Smooth muscle cell (in vitro differentiated cells): ENCODE measurements at regions not wholly inside any gene's neighbourhood (a gene's known extent, or its start where the extent isn't known, plus 50 kb on each side); places are given as distances from the start of the nearest gene placed in this dataset.

Experiments used
- DNase-seq: peaks from one replicate; lab custom pipeline; 2025; ENCODE audit not compliant: unreplicated experiment; lab: John Stamatoyannopoulos, UW
- H2AFZ ChIP-seq: fragments of 200-600 bp; sonication (generic); 2 replicates; pipeline ENCODE4 v1.6.0; 2016; ENCODE audit warnings: antibody characterized with exemption, low read depth, mild to moderate bottlenecking
- H3F3A ChIP-seq: fragments of 200-600 bp; sonication (generic); 2 replicates; pipeline ENCODE4 v1.6.0; 2017; ENCODE audit warnings: antibody characterized with exemption, low read depth
- H3K27ac ChIP-seq: fragments of 200-600 bp; sonication (generic); 2 replicates; pipeline ENCODE4 v1.5.1; 2016; ENCODE audit warnings: low read depth, mild to moderate bottlenecking
- H3K27me3 ChIP-seq: fragments of 200-600 bp; sonication (generic); 2 replicates; pipeline ENCODE4 v1.6.1; 2016; ENCODE audit warnings: low read depth, mild to moderate bottlenecking
- H3K36me3 ChIP-seq: fragments of 200-600 bp; sonication (generic); 2 replicates; pipeline ENCODE4 v1.5.1; 2016; ENCODE audit warnings: low read depth
- H3K4me1 ChIP-seq: fragments of 200-600 bp; sonication (generic); 2 replicates; pipeline ENCODE4 v1.5.1; 2016; ENCODE audit warnings: low read depth
- H3K4me2 ChIP-seq: fragments of 200-600 bp; sonication (generic); 2 replicates; pipeline ENCODE4 v1.6.0; 2016; ENCODE audit warnings: mild to moderate bottlenecking
- H3K4me3 ChIP-seq: fragments of 200-600 bp; sonication (generic); 2 replicates; pipeline ENCODE4 v1.5.1; 2016; ENCODE audit warnings: mild to moderate bottlenecking
- H3K79me2 ChIP-seq: fragments of 200-600 bp; sonication (generic); 2 replicates; pipeline ENCODE4 v1.6.0; 2016; ENCODE audit warnings: low read depth, mild to moderate bottlenecking
- H3K9ac ChIP-seq: fragments of 200-600 bp; sonication (generic); 2 replicates; pipeline ENCODE4 v1.6.0; 2016; ENCODE audit warnings: low read depth
- H3K9me3 ChIP-seq: fragments of 200-600 bp; sonication (generic); replicated peaks from 2 replicates; pipeline ENCODE4 v1.5.1; 2016; ENCODE audit warnings: low read depth
- H4K20me1 ChIP-seq: fragments of 200-600 bp; sonication (generic); 2 replicates; pipeline ENCODE4 v1.6.0; 2016; ENCODE audit warnings: low read depth
- WGBS: methylation state at CpG from one replicate; pipeline ENCODE4 v1.1.7; 2016; ENCODE audit warnings: low lambda C conversion rate; 5-methylcytosine and 5-hydroxymethylcytosine counted together
- TF ChIP-seq, protein P1 (sequence below): fragments of 200-600 bp; sonication (generic); IDR thresholded peaks from 2 replicates; pipeline ENCODE4 v1.5.1; 2017; ENCODE audit warnings: borderline replicate concordance, mild to moderate bottlenecking, antibody characterized with exemption; ENCODE audit not compliant: insufficient read depth, poor library complexity, severe bottlenecking

DNA sequence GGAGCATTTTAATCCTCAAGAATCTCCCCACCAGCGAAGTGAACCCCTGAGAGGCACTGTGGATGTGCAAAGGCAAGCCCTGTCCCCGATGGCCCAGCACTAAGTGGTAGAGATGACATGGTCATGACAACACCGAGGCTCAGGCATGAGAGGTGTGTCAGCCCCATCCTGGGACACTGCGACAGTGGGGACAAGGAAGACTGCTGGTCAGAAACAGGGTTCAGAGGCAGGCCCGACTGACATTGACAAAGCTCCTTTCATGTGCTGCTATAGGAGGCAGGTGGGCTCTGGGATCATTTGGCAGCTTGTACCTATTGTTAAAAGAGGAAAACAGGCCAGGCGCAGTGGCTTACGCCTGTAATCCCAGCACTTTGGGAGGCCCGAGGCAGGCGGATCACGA, 54.3 kb upstream of the MYEOV start:
- H3K9me3 ChIP-seq = no peaks in the 10 kb centered on the region
- H3K36me3 ChIP-seq = no peaks in the 10 kb centered on the region
- TF ChIP-seq, protein P1, sequence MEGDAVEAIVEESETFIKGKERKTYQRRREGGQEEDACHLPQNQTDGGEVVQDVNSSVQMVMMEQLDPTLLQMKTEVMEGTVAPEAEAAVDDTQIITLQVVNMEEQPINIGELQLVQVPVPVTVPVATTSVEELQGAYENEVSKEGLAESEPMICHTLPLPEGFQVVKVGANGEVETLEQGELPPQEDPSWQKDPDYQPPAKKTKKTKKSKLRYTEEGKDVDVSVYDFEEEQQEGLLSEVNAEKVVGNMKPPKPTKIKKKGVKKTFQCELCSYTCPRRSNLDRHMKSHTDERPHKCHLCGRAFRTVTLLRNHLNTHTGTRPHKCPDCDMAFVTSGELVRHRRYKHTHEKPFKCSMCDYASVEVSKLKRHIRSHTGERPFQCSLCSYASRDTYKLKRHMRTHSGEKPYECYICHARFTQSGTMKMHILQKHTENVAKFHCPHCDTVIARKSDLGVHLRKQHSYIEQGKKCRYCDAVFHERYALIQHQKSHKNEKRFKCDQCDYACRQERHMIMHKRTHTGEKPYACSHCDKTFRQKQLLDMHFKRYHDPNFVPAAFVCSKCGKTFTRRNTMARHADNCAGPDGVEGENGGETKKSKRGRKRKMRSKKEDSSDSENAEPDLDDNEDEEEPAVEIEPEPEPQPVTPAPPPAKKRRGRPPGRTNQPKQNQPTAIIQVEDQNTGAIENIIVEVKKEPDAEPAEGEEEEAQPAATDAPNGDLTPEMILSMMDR = no peak
- H3F3A ChIP-seq = no peaks in the 10 kb centered on the region
- peaks cover 13% of the 10 kb centered on the region for H3K27me3 ChIP-seq
- H3K79me2 ChIP-seq = no peaks in the 10 kb centered on the region
- H3K4me1 ChIP-seq = no peaks in the 10 kb centered on the region
- no peak overlapping the region for H3K27ac ChIP-seq
- no peak overlapping the region for H3K9ac ChIP-seq
- no peaks in the 10 kb centered on the region for H4K20me1 ChIP-seq
- no peak overlapping the region for H3K4me2 ChIP-seq
- no peak for DNase-seq
- no peak overlapping the region for H3K4me3 ChIP-seq
- H2AFZ ChIP-seq = no peak overlapping the region
- WGBS = 91% methylated on average over 10 of the region's 10 CpGs

DNA sequence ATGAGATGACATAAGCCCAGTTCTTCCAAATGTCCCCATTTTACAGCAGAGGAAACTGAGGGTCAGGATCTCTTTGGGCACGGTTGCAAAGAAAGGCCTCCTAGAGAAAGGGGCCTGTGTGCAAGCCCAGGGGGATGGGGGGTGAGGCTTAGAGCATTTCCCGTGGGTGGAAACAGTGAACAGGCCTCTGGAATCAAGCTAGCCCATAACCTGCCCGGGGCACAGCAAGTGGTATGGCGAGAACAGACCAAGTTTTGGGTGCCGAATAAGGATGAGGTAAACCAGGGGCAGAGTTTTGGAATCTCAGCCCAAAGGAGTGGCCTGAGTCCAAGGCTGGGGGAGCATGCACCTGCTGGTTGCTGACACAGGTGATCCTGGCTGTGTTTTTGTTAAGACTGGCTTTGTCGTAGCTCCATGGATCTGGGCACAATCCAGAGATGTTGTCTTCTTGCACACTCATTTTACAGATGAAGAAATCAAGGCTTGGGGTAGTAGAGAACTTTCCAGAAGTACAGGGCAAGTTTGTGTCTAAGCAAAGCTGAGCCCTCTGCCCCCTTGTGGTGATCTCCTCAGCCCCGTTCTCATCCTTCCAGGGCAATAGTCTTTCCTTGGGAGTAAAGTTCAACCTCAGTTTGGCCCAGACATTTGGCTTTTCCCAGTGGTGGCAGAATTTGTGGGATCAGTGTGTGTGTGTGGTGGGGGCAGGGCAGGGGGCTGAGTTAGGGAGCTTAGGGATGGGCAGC, 53.5 kb upstream of the MYEOV start:
- Histone ChIP-seq H3K27me3 (peaks cover 13% of the 10 kb centered on the region), H2AFZ (no peak overlapping the region), H3K79me2 (no peaks in the 10 kb centered on the region), H3K4me1 (no peaks in the 10 kb centered on the region), H3K9me3 (no peaks in the 10 kb centered on the region), H3K36me3 (no peaks in the 10 kb centered on the region), H3K4me3 (no peak overlapping the region), H3K4me2 (no peak overlapping the region), H3K27ac (no peak overlapping the region), H3K9ac (no peak overlapping the region), H4K20me1 (no peaks in the 10 kb centered on the region), H3F3A (no peaks in the 10 kb centered on the region)
- DNase-seq = no peak
- WGBS = 85% methylated on average over 7 of the region's 7 CpGs
- TF ChIP-seq, protein P1 = peak; percentile 22

DNA sequence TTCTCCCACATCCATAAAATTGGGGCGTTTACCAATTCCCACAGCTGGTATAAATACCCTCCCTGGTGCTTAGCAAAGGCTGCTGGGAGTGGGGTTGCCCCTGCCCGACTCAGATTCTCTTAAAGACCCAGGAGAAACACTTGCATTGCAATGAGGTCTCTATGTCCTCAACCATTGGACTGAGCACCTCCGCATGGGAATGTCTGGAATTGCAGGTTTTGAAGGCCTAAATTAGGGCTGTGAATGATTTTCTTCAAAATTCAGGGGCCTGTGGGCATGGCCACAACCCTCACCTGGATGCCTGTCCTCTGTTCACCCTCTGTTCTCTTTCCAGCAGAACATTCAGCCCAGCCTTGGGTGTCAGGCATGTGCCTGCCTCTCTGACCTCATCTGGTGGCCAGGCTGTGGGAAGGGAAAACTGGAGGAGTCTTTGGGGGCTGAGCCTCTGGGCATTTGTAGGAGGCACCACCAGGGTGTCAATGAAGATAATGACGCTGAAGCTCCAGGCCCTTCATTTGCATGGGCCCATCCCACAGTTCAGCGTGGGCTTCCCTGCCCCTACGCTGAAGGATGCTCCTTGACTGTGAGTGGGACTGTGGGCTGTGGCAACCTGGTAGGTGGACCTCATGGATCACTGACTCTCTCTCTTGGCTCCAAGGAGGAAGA, 52.7 kb upstream of the MYEOV start:
- Histone ChIP-seq H2AFZ (no peak overlapping the region), H3K36me3 (no peaks in the 10 kb centered on the region), H3K9ac (no peak overlapping the region), H4K20me1 (no peaks in the 10 kb centered on the region), H3K9me3 (no peaks in the 10 kb centered on the region), H3K4me1 (no peaks in the 10 kb centered on the region), H3F3A (no peaks in the 10 kb centered on the region), H3K27ac (no peak overlapping the region), H3K79me2 (no peaks in the 10 kb centered on the region), H3K4me2 (no peak overlapping the region), H3K4me3 (no peak overlapping the region), H3K27me3 (peaks cover 6% of the 10 kb centered on the region)
- 86% methylated on average over 6 of the region's 6 CpGs for WGBS
- TF ChIP-seq, protein P1 = no peak
- no peak for DNase-seq

DNA sequence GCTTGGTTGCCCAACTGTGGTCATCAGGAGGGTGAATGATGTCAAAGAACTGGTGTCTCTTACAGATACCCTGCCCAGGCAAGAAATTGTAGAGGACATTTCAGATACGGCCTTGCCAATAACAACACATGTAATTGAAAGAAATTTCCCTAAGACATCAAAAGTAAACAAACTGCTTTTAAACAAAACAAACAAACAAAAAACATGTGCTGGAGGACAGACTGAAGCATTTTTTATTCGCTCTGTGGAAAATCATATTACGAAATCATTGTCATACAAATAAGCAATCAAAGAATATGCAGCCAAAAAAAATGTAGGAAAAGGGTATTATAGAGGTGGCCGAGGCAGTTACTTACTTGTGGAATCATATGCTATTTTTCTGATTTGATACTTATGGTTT, 52.1 kb upstream of the MYEOV start:
- no peak overlapping the region for H2AFZ ChIP-seq
- no peaks in the 10 kb centered on the region for H4K20me1 ChIP-seq
- H3K36me3 ChIP-seq = no peaks in the 10 kb centered on the region
- no peak overlapping the region for H3K4me2 ChIP-seq
- H3K27ac ChIP-seq = no peak overlapping the region
- TF ChIP-seq, protein P1 = no peak
- 96% methylated on average over 4 of the region's 4 CpGs for WGBS
- no peak for DNase-seq
- H3F3A ChIP-seq = no peaks in the 10 kb centered on the region
- H3K4me1 ChIP-seq = no peaks in the 10 kb centered on the region
- H3K79me2 ChIP-seq = no peaks in the 10 kb centered on the region
- no peaks in the 10 kb centered on the region for H3K27me3 ChIP-seq
- H3K4me3 ChIP-seq = no peak overlapping the region
- H3K9me3 ChIP-seq = no peaks in the 10 kb centered on the region
- no peak overlapping the region for H3K9ac ChIP-seq
